IMR-90 (cell line): ENCODE measurements at regions not wholly inside any gene's neighbourhood (a gene's known extent, or its start where the extent isn't known, plus 50 kb on each side); places are given as distances from the start of the nearest gene placed in this dataset.

Experiments used
- ATAC-seq: fragments of 200-7000 bp; cut with Tn5 transposase; 2 replicates; pipeline ENCODE4 v1.9.1; 2020; ENCODE audit warnings: low read depth, mild to moderate bottlenecking, moderate library complexity
- BruUV-seq: library from RNA; stranded (reverse); fragments of 400-500 nt; replicated peaks from 2 replicates; lab custom pipeline; 2021; lab: Mats Ljungman, UMichigan
- CTCF ChIA-PET: fragments of 300-600 bp; formaldehyde crosslinking; extraction: SDS; loops from one replicate; lab custom pipeline; 2021; ENCODE audit warnings: antibody characterized with exemption; lab: Yijun Ruan, JAX
- POLR2A ChIA-PET: fragments of 300-600 bp; sonication (Branson Sonifier 250); formaldehyde crosslinking; loops from one replicate; lab custom pipeline; 2022; ENCODE audit warnings: antibody characterized with exemption; ENCODE audit not compliant: unreplicated experiment; lab: Charles Lee
- DNase-seq: peaks from one replicate; pipeline ENCODE4 v3.0.0; 2013
- H2AFZ ChIP-seq: replicated peaks from 2 replicates; pipeline ENCODE3; 2013; ENCODE audit warnings: low read length, mild to moderate bottlenecking; ENCODE audit not compliant: poor library complexity
- H2AK5ac ChIP-seq: 2 replicates; pipeline ENCODE4 v1.6.1; 2013; ENCODE audit warnings: low read depth, low read length, inconsistent platforms
- H2AK9ac ChIP-seq: replicated peaks from 2 replicates; pipeline ENCODE3; 2013; ENCODE audit warnings: mild to moderate bottlenecking, low read depth, low read length, moderate library complexity; ENCODE audit not compliant: poor library complexity
- H2BK120ac ChIP-seq: 2 replicates; pipeline ENCODE4 v1.6.1; 2013; ENCODE audit warnings: low read depth, low read length, inconsistent platforms
- H2BK15ac ChIP-seq: 3 replicates; pipeline ENCODE4 v1.6.1; 2013; ENCODE audit warnings: low read depth, low read length, inconsistent platforms
- H2BK20ac ChIP-seq: 2 replicates; pipeline ENCODE4 v1.6.1; 2013; ENCODE audit warnings: low read depth, mild to moderate bottlenecking, inconsistent platforms, low read length, moderate library complexity
- H2BK5ac ChIP-seq: 2 replicates; pipeline ENCODE4 v1.6.1; 2013; ENCODE audit warnings: mild to moderate bottlenecking, low read depth, low read length, inconsistent platforms; ENCODE audit not compliant: poor library complexity, severe bottlenecking
- H3K14ac ChIP-seq: replicated peaks from 2 replicates; pipeline ENCODE4 v1.6.1; 2013; ENCODE audit warnings: low read depth, low read length, inconsistent platforms
- H3K18ac ChIP-seq: 2 replicates; pipeline ENCODE4 v1.6.1; 2013; ENCODE audit warnings: low read depth, low read length, control low read depth
- H3K23ac ChIP-seq: 2 replicates; pipeline ENCODE4 v1.6.1; 2013; ENCODE audit warnings: low read depth, low read length, inconsistent platforms
- H3K27ac ChIP-seq: 2 replicates; pipeline ENCODE4 v1.5.1; 2013; ENCODE audit warnings: mild to moderate bottlenecking, control low read depth, low read length; ENCODE audit not compliant: insufficient read depth
- H3K27me3 ChIP-seq: 2 replicates; pipeline ENCODE4 v1.6.1; 2013; ENCODE audit warnings: low read length; ENCODE audit not compliant: control insufficient read depth, insufficient read depth
- H3K36me3 ChIP-seq: 2 replicates; pipeline ENCODE4 v1.6.1; 2013; ENCODE audit warnings: low read length, mixed read lengths; ENCODE audit not compliant: control insufficient read depth, insufficient read depth
- H3K4ac ChIP-seq: 2 replicates; pipeline ENCODE4 v1.6.1; 2013; ENCODE audit warnings: low read depth, low read length, inconsistent platforms
- H3K4me1 ChIP-seq: 2 replicates; pipeline ENCODE4 v1.6.1; 2013; ENCODE audit warnings: low read length, mixed read lengths; ENCODE audit not compliant: control insufficient read depth, insufficient read depth
- H3K4me2 ChIP-seq: 2 replicates; pipeline ENCODE4 v1.6.1; 2013; ENCODE audit warnings: low read depth, mild to moderate bottlenecking, control low read depth, low read length, moderate library complexity
- H3K4me3 ChIP-seq: 2 replicates; pipeline ENCODE4 v1.5.1; 2013; ENCODE audit warnings: low read depth, mild to moderate bottlenecking, control low read depth, low read length, moderate library complexity; ENCODE audit not compliant: insufficient read depth
- H3K56ac ChIP-seq: 2 replicates; pipeline ENCODE4 v1.6.1; 2013; ENCODE audit warnings: low read length, inconsistent platforms; ENCODE audit not compliant: insufficient read depth; ENCODE audit errors: extremely low read depth
- H3K79me1 ChIP-seq, 2 experiments: 2 replicates each; pipeline ENCODE4 v1.6.1; 2013; ENCODE audit warnings: low read length in 2 of 2, inconsistent platforms in 1 of 2, low read depth in 1 of 2
- H3K9ac ChIP-seq: 2 replicates; pipeline ENCODE4 v1.6.1; 2013; ENCODE audit warnings: low read depth, low read length, control low read depth
- H3K9me1 ChIP-seq: 2 replicates; pipeline ENCODE4 v1.6.1; 2013; ENCODE audit warnings: low read length, inconsistent platforms; ENCODE audit not compliant: insufficient read depth
- H3K9me3 ChIP-seq: 2 replicates; pipeline ENCODE4 v1.6.1; 2013; ENCODE audit warnings: low read length; ENCODE audit not compliant: control insufficient read depth, insufficient read depth
- H4K20me1 ChIP-seq: 2 replicates; pipeline ENCODE4 v1.6.1; 2013; ENCODE audit warnings: low read length, inconsistent platforms; ENCODE audit not compliant: insufficient read depth
- H4K5ac ChIP-seq: 2 replicates; pipeline ENCODE4 v1.6.1; 2013; ENCODE audit warnings: mild to moderate bottlenecking, low read depth, low read length, control low read depth
- H4K8ac ChIP-seq, 2 experiments: 2 replicates each; pipeline ENCODE4 v1.6.1; 2013; ENCODE audit warnings: low read depth in 2 of 2, low read length in 2 of 2, control low read depth in 1 of 2, inconsistent platforms in 1 of 2
- H4K91ac ChIP-seq: 2 replicates; pipeline ENCODE4 v1.6.1; 2013; ENCODE audit warnings: low read depth, low read length, inconsistent platforms; ENCODE audit not compliant: insufficient read depth
- CEBPB ChIP-seq: IDR thresholded peaks from 2 replicates; pipeline ENCODE4 v1.6.1; 2012; ENCODE audit warnings: low read depth, low read length, improper control_type of control experiment
- FOS ChIP-seq: fragments of 150-350 bp; IDR thresholded peaks from 2 replicates; pipeline ENCODE4 v1.6.1; 2016; ENCODE audit warnings: low read depth, low read length
- MXI1 ChIP-seq: IDR thresholded peaks from 2 replicates; pipeline ENCODE4 v1.6.1; 2012; ENCODE audit warnings: low read depth, mild to moderate bottlenecking, low read length, moderate library complexity, borderline replicate concordance
- NFE2L2 ChIP-seq: fragments of 150-350 bp; IDR thresholded peaks from 2 replicates; pipeline ENCODE4 v1.6.1; 2016; ENCODE audit warnings: low read depth, mild to moderate bottlenecking, low read length
- RAD21 ChIP-seq: IDR thresholded peaks from 2 replicates; pipeline ENCODE4 v1.6.1; 2012; ENCODE audit warnings: low read length, improper control_type of control experiment
- WGBS, 2 experiments: methylation state at CpG; one replicate each; pipeline versions ENCODE4 v1.1.5 to v1.1.7; 2013; ENCODE audit warnings: missing lambda C conversion rate in 2 of 2; ENCODE audit not compliant: insufficient read length in 1 of 2; ENCODE audit errors: extremely low coverage in 2 of 2; 5-methylcytosine and 5-hydroxymethylcytosine counted together
- dilution Hi-C: fragments of 300-500 bp; cut with HindIII; formaldehyde crosslinking; loops from one replicate; pipeline ENCODE4 v1.14.3; 2018; ENCODE audit warnings: low sequenced_read_pairs; ENCODE audit not compliant: unreplicated experiment
- in situ Hi-C: fragments of 300-500 bp; cut with MboI; formaldehyde crosslinking; loops from 3 replicates; pipeline ENCODE4 v1.14.3; 2019; ENCODE audit warnings: low sequenced_read_pairs, inconsistent platforms, mixed read lengths
- intact Hi-C: fragments of 100-400 bp; cut with micrococcal nuclease; formaldehyde crosslinking; loops from 2 replicates; pipeline ENCODE4 v1.10.0; 2022

GRCh38 chr15:59794229-59794886, 105.2 kb upstream of the BNIP2 start:
- no peak overlapping the region for H4K8ac ChIP-seq
- no peaks in the 10 kb centered on the region for H3K36me3 ChIP-seq
- H3K56ac ChIP-seq: no peak overlapping the region
- H3K9me1 ChIP-seq: no peaks in the 10 kb centered on the region
- H3K14ac ChIP-seq: no peak overlapping the region
- CTCF ChIA-PET: no interaction called here
- no peak overlapping the region for H2AK5ac ChIP-seq
- no peak overlapping the region for H2BK15ac ChIP-seq
- ATAC-seq (no peak), DNase-seq (no peak)
- H2BK5ac ChIP-seq: no peak overlapping the region
- no peak overlapping the region for H4K5ac ChIP-seq
- no peak overlapping the region for H4K91ac ChIP-seq
- POLR2A ChIA-PET: no interaction called here
- H2BK120ac ChIP-seq: no peak overlapping the region
- no peak overlapping the region for H3K27ac ChIP-seq
- no peak overlapping the region for H3K18ac ChIP-seq
- H3K23ac ChIP-seq: no peak overlapping the region
- H2BK20ac ChIP-seq: no peak overlapping the region
- H3K4ac ChIP-seq: no peak overlapping the region
- H2AK9ac ChIP-seq: no peak overlapping the region
- H3K4me3 ChIP-seq: no peak overlapping the region
- H3K27me3 ChIP-seq: peaks cover 2% of the 10 kb centered on the region; the same call in 1 of the 2 replicates
- 10% methylated on average over 6 of the region's 7 CpGs; no CpG with 5 or more reads in 1 of the 2 experiments for WGBS, 2 experiments
- H3K4me2 ChIP-seq: no peak overlapping the region
- BruUV-seq: no TSS peak
- no peaks in the 10 kb centered on the region for H3K4me1 ChIP-seq
- H2AFZ ChIP-seq: no peak overlapping the region
- in situ Hi-C loops (no loop called here), dilution Hi-C loops (no loop called here), intact Hi-C loops (no loop called here)
- H4K20me1 ChIP-seq: no peaks in the 10 kb centered on the region
- H3K79me1 ChIP-seq: no peaks in the 10 kb centered on the region
- no peak overlapping the region for H3K9ac ChIP-seq
- no peaks in the 10 kb centered on the region for H3K9me3 ChIP-seq
- TF ChIP-seq NFE2L2: no peak
- no peak for TF ChIP-seq CEBPB
- TF ChIP-seq RAD21: no peak
- no peak for TF ChIP-seq FOS
- no peak for TF ChIP-seq MXI1
